ENCODE measurements at regions not wholly inside any gene's neighbourhood (a gene's known extent, or its start where the extent isn't known, plus 50 kb on each side); places are given as distances from the start of the nearest gene placed in this dataset.

- no peaks in the 10 kb centered on the region for H3K9me3 Mint-ChIP-seq
- H2AFZ ChIP-seq, result no peak overlapping the region
- ATAC-seq, result no peak
Observed at GRCh38 chr3:94778289-94778688, 715.4 kb downstream of the NSUN3 start.

More at GRCh38 chr3:94778289-94778688, 715.4 kb downstream of the NSUN3 start:
- Mint-ChIP-seq H3K4me1 (no peaks in the 10 kb centered on the region), H3K27me3 (ENCODE audit: insufficient read depth, low read depth, poor library complexity) (peaks cover 2% of the 10 kb centered on the region), H3K4me3 (no peak overlapping the region), H3K27ac (no peak overlapping the region), H3K36me3 (ENCODE audit: low read depth) (no peaks in the 10 kb centered on the region)
- H3F3A ChIP-seq (replicated peaks; ENCODE audit: low read depth), result no peaks in the 10 kb centered on the region
- H3K4me1 ChIP-seq (ENCODE audit: insufficient read depth), result no peaks in the 10 kb centered on the region
- no peak overlapping the region for H3K4me2 ChIP-seq
- DNase-seq (ENCODE audit: low spot score), result no peak
- H3K27ac ChIP-seq (ENCODE audit: low read depth), result no peak overlapping the region
- TF ChIP-seq EZH2phosphoT487 (IDR thresholded peaks at IDR 0.05; ENCODE audit: unreplicated experiment) (no peak), STAT1 (IDR thresholded peaks at IDR 0.05; ENCODE audit: unreplicated experiment) (no peak), NANOG (IDR thresholded peaks at IDR 0.05; ENCODE audit: borderline replicate concordance) (no peak), EZH2 (IDR thresholded peaks at IDR 0.05; ENCODE audit: low read depth, unreplicated experiment) (no peak), JUNB (IDR thresholded peaks at IDR 0.05; ENCODE audit: unreplicated experiment) (no peak), ZNF114 (CRISPR knock-in tag; IDR thresholded peaks at IDR 0.05) (no peak)
- TF ChIP-seq, protein P1, sequence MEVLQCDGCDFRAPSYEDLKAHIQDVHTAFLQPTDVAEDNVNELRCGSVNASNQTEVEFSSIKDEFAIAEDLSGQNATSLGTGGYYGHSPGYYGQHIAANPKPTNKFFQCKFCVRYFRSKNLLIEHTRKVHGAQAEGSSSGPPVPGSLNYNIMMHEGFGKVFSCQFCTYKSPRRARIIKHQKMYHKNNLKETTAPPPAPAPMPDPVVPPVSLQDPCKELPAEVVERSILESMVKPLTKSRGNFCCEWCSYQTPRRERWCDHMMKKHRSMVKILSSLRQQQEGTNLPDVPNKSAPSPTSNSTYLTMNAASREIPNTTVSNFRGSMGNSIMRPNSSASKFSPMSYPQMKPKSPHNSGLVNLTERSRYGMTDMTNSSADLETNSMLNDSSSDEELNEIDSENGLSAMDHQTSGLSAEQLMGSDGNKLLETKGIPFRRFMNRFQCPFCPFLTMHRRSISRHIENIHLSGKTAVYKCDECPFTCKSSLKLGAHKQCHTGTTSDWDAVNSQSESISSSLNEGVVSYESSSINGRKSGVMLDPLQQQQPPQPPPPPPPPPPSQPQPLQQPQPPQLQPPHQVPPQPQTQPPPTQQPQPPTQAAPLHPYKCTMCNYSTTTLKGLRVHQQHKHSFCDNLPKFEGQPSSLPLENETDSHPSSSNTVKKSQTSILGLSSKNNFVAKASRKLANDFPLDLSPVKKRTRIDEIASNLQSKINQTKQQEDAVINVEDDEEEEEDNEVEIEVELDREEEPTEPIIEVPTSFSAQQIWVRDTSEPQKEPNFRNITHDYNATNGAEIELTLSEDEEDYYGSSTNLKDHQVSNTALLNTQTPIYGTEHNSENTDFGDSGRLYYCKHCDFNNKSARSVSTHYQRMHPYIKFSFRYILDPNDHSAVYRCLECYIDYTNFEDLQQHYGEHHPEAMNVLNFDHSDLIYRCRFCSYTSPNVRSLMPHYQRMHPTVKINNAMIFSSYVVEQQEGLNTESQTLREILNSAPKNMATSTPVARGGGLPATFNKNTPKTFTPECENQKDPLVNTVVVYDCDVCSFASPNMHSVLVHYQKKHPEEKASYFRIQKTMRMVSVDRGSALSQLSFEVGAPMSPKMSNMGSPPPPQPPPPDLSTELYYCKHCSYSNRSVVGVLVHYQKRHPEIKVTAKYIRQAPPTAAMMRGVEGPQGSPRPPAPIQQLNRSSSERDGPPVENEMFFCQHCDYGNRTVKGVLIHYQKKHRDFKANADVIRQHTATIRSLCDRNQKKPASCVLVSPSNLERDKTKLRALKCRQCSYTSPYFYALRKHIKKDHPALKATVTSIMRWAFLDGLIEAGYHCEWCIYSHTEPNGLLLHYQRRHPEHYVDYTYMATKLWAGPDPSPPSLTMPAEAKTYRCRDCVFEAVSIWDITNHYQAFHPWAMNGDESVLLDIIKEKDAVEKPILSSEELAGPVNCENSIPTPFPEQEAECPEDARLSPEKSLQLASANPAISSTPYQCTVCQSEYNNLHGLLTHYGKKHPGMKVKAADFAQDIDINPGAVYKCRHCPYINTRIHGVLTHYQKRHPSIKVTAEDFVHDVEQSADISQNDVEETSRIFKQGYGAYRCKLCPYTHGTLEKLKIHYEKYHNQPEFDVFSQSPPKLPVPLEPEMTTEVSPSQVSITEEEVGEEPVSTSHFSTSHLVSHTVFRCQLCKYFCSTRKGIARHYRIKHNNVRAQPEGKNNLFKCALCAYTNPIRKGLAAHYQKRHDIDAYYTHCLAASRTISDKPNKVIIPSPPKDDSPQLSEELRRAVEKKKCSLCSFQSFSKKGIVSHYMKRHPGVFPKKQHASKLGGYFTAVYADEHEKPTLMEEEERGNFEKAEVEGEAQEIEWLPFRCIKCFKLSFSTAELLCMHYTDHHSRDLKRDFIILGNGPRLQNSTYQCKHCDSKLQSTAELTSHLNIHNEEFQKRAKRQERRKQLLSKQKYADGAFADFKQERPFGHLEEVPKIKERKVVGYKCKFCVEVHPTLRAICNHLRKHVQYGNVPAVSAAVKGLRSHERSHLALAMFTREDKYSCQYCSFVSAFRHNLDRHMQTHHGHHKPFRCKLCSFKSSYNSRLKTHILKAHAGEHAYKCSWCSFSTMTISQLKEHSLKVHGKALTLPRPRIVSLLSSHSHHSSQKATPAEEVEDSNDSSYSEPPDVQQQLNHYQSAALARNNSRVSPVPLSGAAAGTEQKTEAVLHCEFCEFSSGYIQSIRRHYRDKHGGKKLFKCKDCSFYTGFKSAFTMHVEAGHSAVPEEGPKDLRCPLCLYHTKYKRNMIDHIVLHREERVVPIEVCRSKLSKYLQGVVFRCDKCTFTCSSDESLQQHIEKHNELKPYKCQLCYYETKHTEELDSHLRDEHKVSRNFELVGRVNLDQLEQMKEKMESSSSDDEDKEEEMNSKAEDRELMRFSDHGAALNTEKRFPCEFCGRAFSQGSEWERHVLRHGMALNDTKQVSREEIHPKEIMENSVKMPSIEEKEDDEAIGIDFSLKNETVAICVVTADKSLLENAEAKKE (CRISPR knock-in tag; IDR thresholded peaks at IDR 0.05), result no peak
- TF ChIP-seq, protein P2, sequence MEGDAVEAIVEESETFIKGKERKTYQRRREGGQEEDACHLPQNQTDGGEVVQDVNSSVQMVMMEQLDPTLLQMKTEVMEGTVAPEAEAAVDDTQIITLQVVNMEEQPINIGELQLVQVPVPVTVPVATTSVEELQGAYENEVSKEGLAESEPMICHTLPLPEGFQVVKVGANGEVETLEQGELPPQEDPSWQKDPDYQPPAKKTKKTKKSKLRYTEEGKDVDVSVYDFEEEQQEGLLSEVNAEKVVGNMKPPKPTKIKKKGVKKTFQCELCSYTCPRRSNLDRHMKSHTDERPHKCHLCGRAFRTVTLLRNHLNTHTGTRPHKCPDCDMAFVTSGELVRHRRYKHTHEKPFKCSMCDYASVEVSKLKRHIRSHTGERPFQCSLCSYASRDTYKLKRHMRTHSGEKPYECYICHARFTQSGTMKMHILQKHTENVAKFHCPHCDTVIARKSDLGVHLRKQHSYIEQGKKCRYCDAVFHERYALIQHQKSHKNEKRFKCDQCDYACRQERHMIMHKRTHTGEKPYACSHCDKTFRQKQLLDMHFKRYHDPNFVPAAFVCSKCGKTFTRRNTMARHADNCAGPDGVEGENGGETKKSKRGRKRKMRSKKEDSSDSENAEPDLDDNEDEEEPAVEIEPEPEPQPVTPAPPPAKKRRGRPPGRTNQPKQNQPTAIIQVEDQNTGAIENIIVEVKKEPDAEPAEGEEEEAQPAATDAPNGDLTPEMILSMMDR (conservative IDR thresholded peaks at IDR 0.05; ENCODE audit: low read depth in 2 of 2), result no peak
- TF ChIP-seq, protein P3, sequence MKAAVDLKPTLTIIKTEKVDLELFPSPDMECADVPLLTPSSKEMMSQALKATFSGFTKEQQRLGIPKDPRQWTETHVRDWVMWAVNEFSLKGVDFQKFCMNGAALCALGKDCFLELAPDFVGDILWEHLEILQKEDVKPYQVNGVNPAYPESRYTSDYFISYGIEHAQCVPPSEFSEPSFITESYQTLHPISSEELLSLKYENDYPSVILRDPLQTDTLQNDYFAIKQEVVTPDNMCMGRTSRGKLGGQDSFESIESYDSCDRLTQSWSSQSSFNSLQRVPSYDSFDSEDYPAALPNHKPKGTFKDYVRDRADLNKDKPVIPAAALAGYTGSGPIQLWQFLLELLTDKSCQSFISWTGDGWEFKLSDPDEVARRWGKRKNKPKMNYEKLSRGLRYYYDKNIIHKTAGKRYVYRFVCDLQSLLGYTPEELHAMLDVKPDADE (IDR thresholded peaks at IDR 0.05), result no peak
- no peaks in the 10 kb centered on the region for H3K36me3 ChIP-seq (ENCODE audit: insufficient read depth)
- H3K4me3 ChIP-seq, result no peak overlapping the region
- no peaks in the 10 kb centered on the region for H4K20me1 ChIP-seq (replicated peaks; ENCODE audit: insufficient read depth)
- H3K9me2 ChIP-seq (ENCODE audit: insufficient read depth), result no peaks in the 10 kb centered on the region
- no peaks in the 10 kb centered on the region for H3K27me3 ChIP-seq (ENCODE audit: insufficient read depth)
- H3K79me2 ChIP-seq (replicated peaks; ENCODE audit: insufficient read depth), result no peaks in the 10 kb centered on the region

All from GM23338 (cell line).